HG02610 (cell line): ENCODE measurements at regions not wholly inside any gene's neighbourhood (a gene's known extent, or its start where the extent isn't known, plus 50 kb on each side); places are given as distances from the start of the nearest gene placed in this dataset.
"Not testable (repeated sequence)": the region's sequence is repeated elsewhere in the genome, so short reads cannot be mapped to it uniquely, and the experiment has no call there.

Experiments used
- ATAC-seq: cut with Tn5 transposase; IDR thresholded peaks from one replicate; pipeline ENCODE4 v1.9.1; 2021; ENCODE audit warnings: mild to moderate bottlenecking, moderate library complexity; ENCODE audit not compliant: unreplicated experiment

- ATAC-seq: peak; percentile 71
These were observed 215.4 kb upstream of the HNRNPA3 start for GRCh38 chr2:176997074-176997791.

GRCh38 chr2:176997792-176998169 lies 214.8 kb upstream of the HNRNPA3 start:
- peak; percentile 13 for ATAC-seq

- ATAC-seq: peak; percentile 75
These were observed 213.3 kb upstream of the HNRNPA3 start for GRCh38 chr2:176999301-176999700.

GRCh38 chr2:177000061-177000714 lies 212.4 kb upstream of the HNRNPA3 start:
- ATAC-seq: no peak

DNA sequence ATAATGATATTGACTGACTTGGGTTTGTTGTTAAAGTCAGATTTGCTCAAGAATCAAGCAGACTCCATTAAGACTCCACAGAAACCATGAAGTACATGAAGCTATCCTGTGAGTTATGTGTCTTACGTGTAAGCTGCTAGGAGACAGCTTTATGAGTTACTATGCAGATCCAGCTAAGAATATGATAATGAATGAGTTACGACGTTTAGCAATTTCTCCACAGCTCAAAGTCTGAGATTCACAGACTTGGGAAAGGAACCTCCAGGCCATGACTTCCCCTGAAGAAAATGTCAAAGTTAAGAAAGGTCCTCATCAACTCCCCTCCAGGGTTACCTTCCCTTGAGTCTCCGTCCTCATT lies 211.9 kb upstream of the HNRNPA3 start:
- no peak for ATAC-seq

GRCh38 chr2:177001334-177001733 lies 211.3 kb upstream of the HNRNPA3 start:
- ATAC-seq: no peak

GRCh38 chr2:177002983-177003382 lies 209.6 kb upstream of the HNRNPA3 start:
- ATAC-seq: no peak

- ATAC-seq: not testable (repeated sequence)
These were observed 204.9 kb upstream of the HNRNPA3 start for GRCh38 chr2:177007726-177008125.

DNA sequence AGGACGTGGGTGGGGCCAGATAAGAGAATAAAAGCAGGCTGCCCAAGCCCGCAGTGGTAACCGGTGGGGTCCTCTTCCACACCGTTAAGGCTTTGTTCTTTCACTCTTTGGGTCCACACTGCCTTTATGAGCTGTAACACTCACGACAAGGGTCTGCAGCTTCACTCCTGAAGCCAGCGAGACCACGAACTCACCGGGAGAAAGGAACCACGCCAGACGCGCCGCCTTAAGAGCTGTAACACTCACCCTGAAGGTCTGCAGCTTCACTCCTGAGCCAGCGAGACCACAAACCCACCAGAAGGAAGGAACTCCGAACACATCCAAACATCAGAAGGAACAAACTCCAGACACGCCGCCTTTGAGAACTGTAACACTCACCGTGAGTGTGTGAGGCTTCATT lies 203.9 kb upstream of the HNRNPA3 start:
- ATAC-seq: not testable (repeated sequence)

DNA sequence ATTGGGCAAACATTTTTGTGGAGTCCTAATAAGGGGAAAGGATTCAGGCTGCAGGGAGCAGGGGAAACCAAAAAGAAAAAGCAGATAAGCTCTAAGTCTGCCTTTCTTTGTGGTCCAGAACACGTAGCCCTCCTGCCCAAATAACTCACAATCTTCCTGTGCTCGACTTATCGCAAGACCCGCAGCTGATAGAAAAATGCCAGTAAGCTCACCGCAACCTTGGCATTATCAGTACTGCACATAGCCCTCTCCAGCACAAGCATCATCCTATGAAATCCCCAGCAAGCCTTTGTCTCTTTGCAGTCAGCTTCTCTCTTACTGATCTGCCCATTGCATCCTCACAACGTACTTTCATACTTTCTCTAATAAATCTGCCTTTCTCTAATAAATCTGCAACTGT lies 202.4 kb upstream of the HNRNPA3 start:
- no peak for ATAC-seq

GRCh38 chr2:177010861-177011260 lies 201.7 kb upstream of the HNRNPA3 start:
- no peak for ATAC-seq

- no peak for ATAC-seq
These were observed 197.6 kb upstream of the HNRNPA3 start for GRCh38 chr2:177014946-177015345.

GRCh38 chr2:177015356-177015923 lies 197.2 kb upstream of the HNRNPA3 start:
- ATAC-seq: no peak

- ATAC-seq: no peak
These were observed 192.0 kb upstream of the HNRNPA3 start for GRCh38 chr2:177020524-177021119.

DNA sequence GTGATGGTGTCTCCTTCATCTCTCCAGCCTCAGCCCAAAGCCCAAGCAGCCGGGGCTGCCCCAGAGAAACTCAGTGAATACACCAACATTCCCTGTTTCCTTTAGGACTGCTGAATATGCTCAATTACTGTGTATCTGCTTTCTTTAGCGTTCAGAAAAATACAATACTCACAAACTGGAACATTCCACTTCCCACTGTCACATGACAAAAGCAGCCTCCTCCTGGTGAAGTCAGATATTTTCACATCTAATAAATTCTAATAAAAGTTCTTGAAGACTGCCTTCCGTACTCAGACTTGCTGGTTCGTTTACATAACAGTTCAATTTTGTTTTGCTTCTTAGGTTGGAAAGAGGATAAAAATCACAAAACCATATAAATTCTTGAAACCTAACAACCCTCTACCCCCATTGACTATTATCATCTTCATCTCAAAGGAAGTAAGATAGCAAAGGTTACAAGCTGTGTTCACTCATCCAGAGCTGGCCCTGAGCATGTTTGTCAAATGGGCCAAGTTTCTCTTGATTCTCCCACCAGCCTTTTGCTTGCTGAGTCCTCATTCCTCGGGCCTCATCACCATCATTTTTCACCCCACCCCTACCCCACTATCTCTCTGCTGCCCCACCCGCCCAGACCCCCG lies 190.8 kb upstream of the HNRNPA3 start:
- no peak for ATAC-seq

- ATAC-seq: no peak
These were observed 187.8 kb upstream of the HNRNPA3 start for GRCh38 chr2:177024765-177025164.

DNA sequence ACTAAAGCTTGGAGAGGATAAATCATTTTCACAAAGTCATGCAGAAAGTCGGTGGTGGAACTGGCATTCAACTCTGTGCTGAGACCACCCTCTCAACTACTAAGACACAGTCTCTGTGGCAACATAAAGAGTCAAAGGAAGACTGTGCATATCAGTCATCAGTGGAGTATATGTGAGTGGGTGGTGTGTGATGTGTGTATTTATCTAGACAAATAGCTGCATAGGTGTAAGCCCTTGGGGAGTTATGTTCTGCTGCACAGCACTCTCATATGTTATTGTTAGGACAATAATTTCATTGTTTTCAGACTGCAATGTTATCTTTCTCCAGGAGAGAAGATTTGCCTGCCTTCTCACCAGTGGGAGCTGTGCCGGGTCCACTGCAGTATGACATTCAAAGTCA lies 186.3 kb upstream of the HNRNPA3 start:
- no peak for ATAC-seq

DNA sequence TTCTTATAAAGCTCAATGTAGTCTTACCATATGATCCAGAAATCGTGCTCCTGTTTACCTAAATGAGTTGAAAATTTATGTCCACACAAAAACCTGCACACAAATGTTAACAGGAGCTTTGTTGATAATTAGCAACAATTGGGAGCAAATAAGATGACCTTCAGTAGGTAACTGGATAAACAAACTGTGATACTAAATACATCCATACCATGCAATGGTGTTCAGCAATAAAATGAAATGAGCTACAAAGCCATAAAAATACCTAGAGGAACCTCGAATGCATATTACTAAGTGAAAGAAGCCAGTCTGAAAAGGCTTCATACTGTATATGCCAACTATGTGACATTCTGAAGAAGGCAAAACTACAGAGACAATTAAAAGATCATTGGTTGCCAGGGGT lies 185.6 kb upstream of the HNRNPA3 start:
- ATAC-seq: no peak

DNA sequence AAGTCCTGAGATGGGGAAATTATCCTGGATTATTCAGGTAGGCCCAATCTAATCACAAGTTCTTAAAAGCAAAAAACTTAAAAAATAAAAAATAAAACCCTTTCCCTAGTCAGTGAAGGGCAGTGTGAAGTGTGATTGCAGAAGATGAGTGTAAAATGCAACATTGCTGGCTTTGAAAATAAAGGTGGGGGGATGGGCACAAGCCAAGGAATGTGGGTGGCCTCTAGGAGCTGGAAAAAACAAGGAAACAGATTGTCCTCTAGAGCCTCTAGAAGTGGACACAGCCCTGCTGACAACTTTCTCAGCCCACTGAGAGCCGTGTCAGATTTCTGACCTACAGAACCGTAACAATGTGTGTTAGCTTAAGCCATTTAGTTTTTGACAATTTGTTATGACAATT lies 184.3 kb upstream of the HNRNPA3 start:
- ATAC-seq: no peak

- ATAC-seq: no peak
These were observed 183.5 kb upstream of the HNRNPA3 start for GRCh38 chr2:177029075-177029474.

- ATAC-seq: no peak
These were observed 183.1 kb upstream of the HNRNPA3 start for GRCh38 chr2:177029501-177029900.

DNA sequence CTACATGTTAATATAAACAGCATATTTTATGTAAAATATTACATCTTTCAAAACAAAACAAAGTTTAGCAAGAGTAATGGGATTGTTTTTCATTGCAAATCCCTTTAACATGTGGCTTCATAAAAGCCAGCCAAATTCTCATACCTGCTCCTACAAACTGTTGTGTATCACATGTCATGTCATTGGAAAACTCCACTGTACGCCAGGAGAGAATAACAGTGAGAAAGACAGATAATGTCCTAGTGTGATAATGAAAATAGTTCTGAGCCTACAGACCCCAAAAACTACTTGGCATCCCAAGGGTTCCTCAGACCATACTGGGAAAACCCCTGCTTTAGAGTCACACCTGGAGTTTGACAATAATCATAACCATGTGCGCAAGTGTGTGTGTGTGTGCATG lies 182.7 kb upstream of the HNRNPA3 start:
- ATAC-seq: no peak
